OCI-LY3 (cell line): ENCODE measurements at regions not wholly inside any gene's neighbourhood (a gene's known extent, or its start where the extent isn't known, plus 50 kb on each side); places are given as distances from the start of the nearest gene placed in this dataset.

Experiments used
- EZH2phosphoT487 ChIP-seq: fragments of 200-600 bp; shearing (Covaris generic); IDR thresholded peaks from 2 replicates; pipeline ENCODE4 v1.6.1; 2018; ENCODE audit warnings: antibody characterized with exemption, mixed run types, low read depth
- TF ChIP-seq, protein P1 (sequence below): fragments of 200-600, 300-600 bp; sonication (generic); IDR thresholded peaks from 2 replicates; pipeline ENCODE4 v1.5.1; 2014; ENCODE audit warnings: antibody characterized with exemption, low read length, low read depth

DNA sequence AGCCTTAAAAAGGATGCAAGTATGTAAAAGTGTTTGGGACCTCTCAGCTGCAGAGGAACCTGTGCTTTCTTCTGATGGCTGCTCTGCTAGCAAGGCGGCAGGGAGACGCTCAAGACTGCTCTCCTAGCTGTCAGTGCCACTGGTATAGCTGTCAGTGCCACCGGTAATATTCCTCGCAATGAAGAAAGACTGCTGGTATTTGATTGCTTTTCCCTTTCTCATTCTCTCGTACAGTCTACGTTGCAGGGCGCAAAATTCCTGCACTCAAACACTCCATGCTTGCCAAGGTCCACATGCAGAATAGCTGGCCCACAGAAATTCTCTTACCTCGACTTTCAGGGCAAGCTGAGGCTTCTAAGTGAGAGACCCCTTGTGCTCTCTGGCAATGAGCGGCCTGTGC, 432.6 kb upstream of the KLF6 start:
- TF ChIP-seq, protein P1, sequence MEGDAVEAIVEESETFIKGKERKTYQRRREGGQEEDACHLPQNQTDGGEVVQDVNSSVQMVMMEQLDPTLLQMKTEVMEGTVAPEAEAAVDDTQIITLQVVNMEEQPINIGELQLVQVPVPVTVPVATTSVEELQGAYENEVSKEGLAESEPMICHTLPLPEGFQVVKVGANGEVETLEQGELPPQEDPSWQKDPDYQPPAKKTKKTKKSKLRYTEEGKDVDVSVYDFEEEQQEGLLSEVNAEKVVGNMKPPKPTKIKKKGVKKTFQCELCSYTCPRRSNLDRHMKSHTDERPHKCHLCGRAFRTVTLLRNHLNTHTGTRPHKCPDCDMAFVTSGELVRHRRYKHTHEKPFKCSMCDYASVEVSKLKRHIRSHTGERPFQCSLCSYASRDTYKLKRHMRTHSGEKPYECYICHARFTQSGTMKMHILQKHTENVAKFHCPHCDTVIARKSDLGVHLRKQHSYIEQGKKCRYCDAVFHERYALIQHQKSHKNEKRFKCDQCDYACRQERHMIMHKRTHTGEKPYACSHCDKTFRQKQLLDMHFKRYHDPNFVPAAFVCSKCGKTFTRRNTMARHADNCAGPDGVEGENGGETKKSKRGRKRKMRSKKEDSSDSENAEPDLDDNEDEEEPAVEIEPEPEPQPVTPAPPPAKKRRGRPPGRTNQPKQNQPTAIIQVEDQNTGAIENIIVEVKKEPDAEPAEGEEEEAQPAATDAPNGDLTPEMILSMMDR: no peak
- no peak for TF ChIP-seq EZH2phosphoT487
